MM.1S (cell line): ENCODE measurements at regions not wholly inside any gene's neighbourhood (a gene's known extent, or its start where the extent isn't known, plus 50 kb on each side); places are given as distances from the start of the nearest gene placed in this dataset.

Experiments
- DNase-seq: peaks from one replicate; pipeline ENCODE4 v3.0.0-alpha.2; 2015
- H2AFZ ChIP-seq: fragments of 300-600 bp; sonication (generic); 2 replicates; pipeline ENCODE4 v1.6.0; 2016; ENCODE audit warnings: antibody characterized with exemption, low read length
- H3F3A ChIP-seq: fragments of 300-600 bp; sonication (generic); 2 replicates; pipeline ENCODE4 v1.6.1; 2016; ENCODE audit warnings: mild to moderate bottlenecking, antibody characterized with exemption, low read length, moderate library complexity, mixed read lengths; ENCODE audit not compliant: insufficient read depth
- H3K27ac ChIP-seq: fragments of 300-600 bp; sonication (generic); 2 replicates; pipeline ENCODE4 v1.5.1; 2016; ENCODE audit warnings: mild to moderate bottlenecking, low read length
- H3K27me3 ChIP-seq: fragments of 300-600 bp; sonication (generic); replicated peaks from 2 replicates; pipeline ENCODE4 v1.6.0; 2016; ENCODE audit warnings: low read length; ENCODE audit not compliant: insufficient read depth
- H3K36me3 ChIP-seq: fragments of 300-600 bp; sonication (generic); replicated peaks from 2 replicates; pipeline ENCODE4 v1.6.1; 2016; ENCODE audit warnings: mild to moderate bottlenecking, low read length, mixed read lengths; ENCODE audit not compliant: insufficient read depth
- H3K4me1 ChIP-seq: fragments of 300-600 bp; sonication (generic); 2 replicates; pipeline ENCODE4 v1.6.1; 2016; ENCODE audit warnings: low read length, mixed read lengths
- H3K4me2 ChIP-seq: fragments of 300-600 bp; sonication (generic); 2 replicates; pipeline ENCODE4 v1.6.0; 2016; ENCODE audit warnings: low read depth, low read length
- H3K4me3 ChIP-seq: fragments of 300-600 bp; sonication (generic); 2 replicates; pipeline ENCODE4 v1.5.1; 2016; ENCODE audit warnings: low read length, mixed read lengths
- H3K79me2 ChIP-seq: fragments of 300-600 bp; sonication (generic); 2 replicates; pipeline ENCODE4 v1.6.1; 2016; ENCODE audit warnings: mixed run types, low read length, mixed read lengths
- H3K9ac ChIP-seq: fragments of 300-600 bp; sonication (generic); 2 replicates; pipeline ENCODE4 v1.6.1; 2016; ENCODE audit warnings: low read length, mixed read lengths
- H3K9me2 ChIP-seq: fragments of 300-600 bp; sonication (generic); replicated peaks from 2 replicates; pipeline ENCODE4 v1.6.1; 2016; ENCODE audit warnings: mild to moderate bottlenecking, low read length, mixed read lengths; ENCODE audit not compliant: insufficient read depth
- H3K9me3 ChIP-seq: fragments of 300-600 bp; sonication (generic); replicated peaks from 2 replicates; pipeline ENCODE4 v1.6.1; 2016; ENCODE audit warnings: mild to moderate bottlenecking, low read length, mixed read lengths; ENCODE audit not compliant: insufficient read depth
- H4K20me1 ChIP-seq: fragments of 300-600 bp; sonication (generic); 2 replicates; pipeline ENCODE4 v1.6.1; 2016; ENCODE audit warnings: mild to moderate bottlenecking, low read length, moderate library complexity, mixed read lengths; ENCODE audit not compliant: insufficient read depth
- CTCF ChIP-seq: fragments of 300-600 bp; sonication (generic); IDR thresholded peaks from 2 replicates; pipeline ENCODE4 v1.5.1; 2016; ENCODE audit warnings: antibody characterized with exemption, low read length, mixed read lengths
- EZH2 ChIP-seq: fragments of 300-600 bp; sonication (generic); optimal IDR thresholded peaks from 2 replicates; pipeline ENCODE3; 2017; ENCODE audit warnings: low read depth, mild to moderate bottlenecking, antibody characterized with exemption, low read length, mixed read lengths
- EZH2phosphoT487 ChIP-seq: fragments of 300-600 bp; sonication (generic); IDR thresholded peaks from 2 replicates; pipeline ENCODE4 v1.6.1; 2018; ENCODE audit warnings: antibody characterized with exemption, low read length

DNA sequence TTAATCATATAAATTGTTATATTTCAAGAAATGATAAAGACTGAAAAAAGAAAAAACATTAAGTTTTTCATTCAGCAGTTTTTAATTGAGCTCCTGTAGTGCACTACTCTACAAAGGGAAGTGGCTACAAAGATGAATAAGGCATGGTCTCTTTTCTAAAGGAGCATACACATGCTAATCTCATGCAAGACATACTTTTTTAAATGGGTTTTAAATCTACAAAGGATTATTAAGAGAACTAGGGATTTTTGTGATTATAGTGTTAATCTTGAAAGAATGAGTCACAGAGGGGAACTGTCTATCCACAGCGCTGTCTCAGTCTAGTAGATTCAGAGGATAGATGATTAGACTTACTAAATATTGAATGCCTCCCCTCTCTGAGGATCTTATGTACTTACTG lies 1722.2 kb downstream of the RPA4 start:
- Histone ChIP-seq H3K4me2 (no peak overlapping the region), H3K9me3 (no peaks in the 10 kb centered on the region), H4K20me1 (no peaks in the 10 kb centered on the region), H3K27me3 (no peaks in the 10 kb centered on the region), H3K9me2 (no peaks in the 10 kb centered on the region), H3K36me3 (no peaks in the 10 kb centered on the region), H3K9ac (no peak overlapping the region), H3K79me2 (no peaks in the 10 kb centered on the region), H3F3A (no peaks in the 10 kb centered on the region), H3K4me3 (no peak overlapping the region), H3K4me1 (no peaks in the 10 kb centered on the region), H3K27ac (no peak overlapping the region), H2AFZ (no peak overlapping the region)
- DNase-seq, result no peak
- TF ChIP-seq EZH2 (no peak), EZH2phosphoT487 (no peak), CTCF (no peak)

DNA sequence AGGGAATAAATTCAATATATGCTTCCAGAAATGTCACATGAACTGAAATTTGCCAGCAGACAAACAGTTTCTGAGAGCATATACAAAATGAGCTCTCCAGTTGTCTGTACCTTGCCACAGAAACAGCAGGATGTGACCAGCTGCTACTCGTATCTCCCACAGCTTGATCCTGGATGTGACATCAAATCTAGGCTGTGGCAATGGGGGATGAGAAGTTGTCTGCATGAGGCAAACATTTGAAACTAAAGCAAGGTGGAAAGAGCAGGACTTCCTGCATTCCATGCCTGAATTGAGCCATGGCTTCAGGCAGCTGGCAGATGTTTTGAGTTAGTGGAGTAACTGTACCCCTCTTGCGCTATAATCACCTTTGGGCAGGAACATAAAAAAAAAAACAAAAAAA lies 1724.0 kb downstream of the RPA4 start:
- H3K27me3 ChIP-seq, result no peaks in the 10 kb centered on the region
- H3K4me3 ChIP-seq, result no peak overlapping the region
- H3K36me3 ChIP-seq, result no peaks in the 10 kb centered on the region
- H3K4me1 ChIP-seq, result no peaks in the 10 kb centered on the region
- no peak for TF ChIP-seq CTCF
- no peak for TF ChIP-seq EZH2
- no peak for TF ChIP-seq EZH2phosphoT487
- H3K4me2 ChIP-seq, result no peak overlapping the region
- DNase-seq, result no peak
- H3K27ac ChIP-seq, result no peak overlapping the region
- H2AFZ ChIP-seq, result no peak overlapping the region
- H3K9me3 ChIP-seq, result no peaks in the 10 kb centered on the region
- no peaks in the 10 kb centered on the region for H4K20me1 ChIP-seq
- no peaks in the 10 kb centered on the region for H3K79me2 ChIP-seq
- H3F3A ChIP-seq, result no peaks in the 10 kb centered on the region
- no peak overlapping the region for H3K9ac ChIP-seq
- no peaks in the 10 kb centered on the region for H3K9me2 ChIP-seq

DNA sequence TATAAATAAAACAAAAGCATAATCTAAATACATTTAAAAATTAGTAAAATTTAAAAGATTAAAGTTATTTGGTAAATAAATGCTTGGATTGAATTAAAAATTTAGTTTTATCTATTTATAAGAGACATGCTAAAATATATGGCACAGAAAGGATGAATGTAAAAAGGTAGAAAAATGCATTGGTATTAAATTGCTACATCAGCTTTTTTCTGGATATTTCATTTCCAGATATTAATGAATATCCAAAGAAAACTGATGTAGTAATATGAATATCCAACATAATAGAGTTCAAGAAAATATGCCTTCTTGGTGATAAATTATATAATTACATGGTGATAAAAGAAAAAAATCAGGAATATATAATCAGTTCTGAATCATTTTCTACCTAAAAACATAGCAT lies 1743.9 kb downstream of the RPA4 start:
- Histone ChIP-seq H3F3A (no peaks in the 10 kb centered on the region), H3K4me1 (no peaks in the 10 kb centered on the region), H4K20me1 (no peaks in the 10 kb centered on the region), H3K36me3 (no peaks in the 10 kb centered on the region), H3K27me3 (no peaks in the 10 kb centered on the region), H3K4me2 (no peak overlapping the region), H3K4me3 (no peak overlapping the region), H3K9me2 (no peaks in the 10 kb centered on the region), H3K9ac (no peak overlapping the region), H3K9me3 (no peaks in the 10 kb centered on the region), H3K79me2 (no peaks in the 10 kb centered on the region), H3K27ac (no peak overlapping the region), H2AFZ (no peak overlapping the region)
- no peak for DNase-seq
- TF ChIP-seq CTCF (no peak), EZH2 (no peak), EZH2phosphoT487 (no peak)

- DNase-seq, result no peak
- no peaks in the 10 kb centered on the region for H3K79me2 ChIP-seq
- H3K4me1 ChIP-seq, result no peaks in the 10 kb centered on the region
- no peaks in the 10 kb centered on the region for H3K9me2 ChIP-seq
- H3K9ac ChIP-seq, result no peak overlapping the region
- TF ChIP-seq CTCF (no peak), EZH2 (no peak), EZH2phosphoT487 (no peak)
- H4K20me1 ChIP-seq, result no peaks in the 10 kb centered on the region
- H2AFZ ChIP-seq, result no peak overlapping the region
- no peaks in the 10 kb centered on the region for H3K36me3 ChIP-seq
- H3K27ac ChIP-seq, result no peak overlapping the region
- no peaks in the 10 kb centered on the region for H3K9me3 ChIP-seq
- H3K27me3 ChIP-seq, result no peaks in the 10 kb centered on the region
- H3K4me3 ChIP-seq, result no peak overlapping the region
- no peaks in the 10 kb centered on the region for H3F3A ChIP-seq
- no peak overlapping the region for H3K4me2 ChIP-seq
Measured at GRCh38 chrX:98637451-98637850, 1753.7 kb downstream of the RPA4 start.
